NCI-H2227 (cell line): ENCODE measurements at regions not wholly inside any gene's neighbourhood (a gene's known extent, or its start where the extent isn't known, plus 50 kb on each side); places are given as distances from the start of the nearest gene placed in this dataset.
A peak's percentile ranks its signal among the peaks of the same experiment; 100 is the strongest.

Experiments
- DNase-seq: peaks from one replicate; lab custom pipeline; 2025; ENCODE audit not compliant: unreplicated experiment; lab: John Stamatoyannopoulos, UW

- peak; percentile 69 for DNase-seq
These were observed 879.9 kb downstream of the TUSC7 start for GRCh38 chr3:117589454-117589853.

- DNase-seq, result no peak
These were observed 886.0 kb downstream of the TUSC7 start for GRCh38 chr3:117595615-117596014.

DNA sequence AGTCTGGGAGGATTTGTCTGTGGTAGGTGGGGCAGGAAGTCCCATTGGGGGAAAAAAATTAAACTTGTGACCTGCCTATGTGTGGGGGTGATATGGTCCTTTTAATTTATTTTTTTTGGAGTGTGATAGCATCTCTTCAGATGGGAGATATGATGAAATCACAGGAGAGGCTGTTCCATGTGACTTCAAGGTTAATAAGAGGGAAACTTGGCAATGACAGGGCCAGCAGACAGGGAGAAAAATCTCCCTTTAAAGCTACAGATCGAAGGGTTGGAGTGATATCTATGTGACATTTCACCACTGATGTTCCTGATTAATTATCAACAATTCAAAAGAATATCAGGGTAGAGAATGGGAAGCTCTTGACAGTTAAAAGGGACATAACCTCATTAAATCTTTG, 886.9 kb downstream of the TUSC7 start:
- no peak for DNase-seq

GRCh38 chr3:117597865-117598264, 888.3 kb downstream of the TUSC7 start:
- no peak for DNase-seq

DNA sequence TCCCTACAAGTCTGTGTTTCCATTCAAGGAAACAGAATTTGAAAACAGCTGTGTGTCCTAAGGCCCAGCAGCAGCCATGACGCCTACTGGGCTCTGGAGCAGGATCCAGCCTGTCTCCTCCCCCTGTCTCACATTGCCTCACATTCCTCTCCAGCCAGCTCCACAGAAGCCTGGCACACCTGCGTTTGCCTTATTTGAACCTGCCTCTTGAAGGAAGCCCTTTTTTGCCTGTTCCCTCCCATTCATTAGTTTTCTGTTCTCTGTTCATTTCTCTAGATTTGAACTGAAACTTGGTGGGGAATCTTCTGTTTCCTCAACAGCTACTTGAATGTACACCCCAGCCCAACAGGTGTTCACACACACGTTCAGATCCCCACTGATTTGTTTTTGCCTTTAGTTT, 890.5 kb downstream of the TUSC7 start:
- no peak for DNase-seq

- DNase-seq, result no peak
These were observed 891.1 kb downstream of the TUSC7 start for GRCh38 chr3:117600666-117601065.

- no peak for DNase-seq
These were observed 892.6 kb downstream of the TUSC7 start for GRCh38 chr3:117602058-117602644.

GRCh38 chr3:117603097-117603496, 893.5 kb downstream of the TUSC7 start:
- DNase-seq, result no peak

GRCh38 chr3:117606866-117607265, 897.3 kb downstream of the TUSC7 start:
- DNase-seq, result no peak

- DNase-seq, result no peak
These were observed 899.8 kb downstream of the TUSC7 start for GRCh38 chr3:117609330-117609729.

DNA sequence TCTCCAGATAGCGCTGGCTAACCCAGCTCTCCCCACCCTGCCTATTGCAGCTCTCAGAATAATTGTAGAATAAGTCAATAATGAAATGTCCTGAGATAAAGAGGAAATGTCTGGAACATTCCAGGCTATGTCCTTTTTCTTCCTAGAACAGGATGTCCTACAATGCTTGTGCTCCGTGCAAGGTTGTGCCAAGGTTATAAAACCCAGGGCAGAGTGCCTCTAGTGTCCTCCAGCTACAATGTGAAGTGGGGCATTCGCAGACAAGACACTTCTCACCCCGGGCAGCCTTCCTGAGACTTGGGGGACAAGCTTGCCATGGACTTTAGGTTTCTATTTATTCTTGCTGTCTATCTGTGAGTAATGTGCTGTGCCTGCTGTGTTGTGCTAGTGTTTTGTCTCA, 900.6 kb downstream of the TUSC7 start:
- no peak for DNase-seq

DNA sequence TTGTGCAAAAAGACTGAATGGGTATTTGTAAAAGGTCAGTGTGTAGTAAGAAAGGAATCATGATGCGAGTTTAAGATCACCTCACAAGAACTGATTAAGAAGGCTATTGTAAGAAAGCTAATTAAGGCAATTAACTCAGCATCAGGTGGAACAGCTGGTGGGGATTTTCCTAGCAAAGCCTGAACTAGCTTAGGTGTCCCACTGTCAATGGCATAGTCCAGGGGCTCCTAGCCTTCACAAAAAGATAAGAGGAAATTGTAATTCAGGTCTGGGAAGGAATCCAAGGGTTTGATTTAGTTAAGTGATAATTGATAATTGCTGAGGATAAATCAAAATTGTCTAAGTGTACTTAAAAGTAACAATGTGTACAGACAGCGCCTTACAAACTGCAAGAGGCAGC, 901.6 kb downstream of the TUSC7 start:
- DNase-seq, result no peak

DNA sequence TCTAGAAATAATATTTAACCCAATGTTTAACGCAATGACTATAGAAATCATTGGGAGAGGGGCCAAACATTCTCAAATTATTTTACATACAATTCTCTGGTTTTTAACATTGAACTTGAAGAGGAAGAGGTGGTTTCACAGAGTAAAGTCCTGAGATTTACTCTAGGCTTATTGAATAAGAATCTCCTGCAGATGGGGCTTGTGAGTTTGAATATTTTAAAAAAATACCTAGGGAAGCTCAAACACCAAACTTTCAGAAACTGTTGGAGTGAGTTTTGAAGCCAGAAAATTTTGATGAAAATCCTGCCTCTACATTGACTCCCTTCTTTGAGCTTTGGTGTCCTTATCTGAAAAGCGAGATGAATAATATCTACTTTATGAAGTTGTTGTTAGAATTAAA, 906.6 kb downstream of the TUSC7 start:
- no peak for DNase-seq

- no peak for DNase-seq
These were observed 908.3 kb downstream of the TUSC7 start for GRCh38 chr3:117617906-117618305.

DNA sequence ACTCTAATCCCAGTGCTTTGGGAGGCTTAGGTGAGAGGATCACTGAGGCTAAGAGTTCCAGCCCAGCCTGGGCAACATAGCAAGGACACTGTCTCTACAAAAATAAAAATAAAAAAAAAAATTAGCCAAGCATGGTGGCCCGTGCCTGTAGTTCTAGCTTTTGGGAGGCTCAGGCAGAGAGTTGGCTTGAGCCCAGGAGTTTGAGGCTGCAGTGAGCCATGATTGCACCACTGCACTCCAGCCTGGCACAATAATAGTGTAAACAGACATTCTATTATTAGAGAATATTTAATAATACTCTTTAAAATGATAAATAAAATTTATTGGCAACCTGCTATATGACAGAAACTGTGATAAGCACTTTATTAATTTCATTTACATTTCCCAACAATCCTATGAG, 908.9 kb downstream of the TUSC7 start:
- no peak for DNase-seq

DNA sequence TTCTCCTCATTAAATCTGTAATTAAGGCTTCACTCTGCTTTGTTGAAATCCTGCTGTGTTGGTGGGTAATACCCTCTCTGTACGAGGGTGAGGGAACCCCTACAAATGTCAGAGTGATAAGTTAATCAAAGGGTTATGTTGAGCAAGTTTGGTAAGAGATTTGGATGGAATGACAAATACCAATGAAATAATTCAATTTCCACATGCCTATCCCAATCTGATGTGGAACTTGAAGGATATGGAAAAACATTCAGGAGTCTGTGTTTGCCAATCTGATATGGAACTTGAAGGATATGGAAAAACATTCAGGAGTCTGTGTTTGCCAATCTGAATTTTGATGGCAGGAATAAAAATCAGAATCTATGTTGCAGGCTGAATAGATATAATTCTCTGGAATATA, 910.2 kb downstream of the TUSC7 start:
- no peak for DNase-seq

- no peak for DNase-seq
These were observed 912.7 kb downstream of the TUSC7 start for GRCh38 chr3:117622171-117622841.

GRCh38 chr3:117624424-117624823, 914.8 kb downstream of the TUSC7 start:
- no peak for DNase-seq

DNA sequence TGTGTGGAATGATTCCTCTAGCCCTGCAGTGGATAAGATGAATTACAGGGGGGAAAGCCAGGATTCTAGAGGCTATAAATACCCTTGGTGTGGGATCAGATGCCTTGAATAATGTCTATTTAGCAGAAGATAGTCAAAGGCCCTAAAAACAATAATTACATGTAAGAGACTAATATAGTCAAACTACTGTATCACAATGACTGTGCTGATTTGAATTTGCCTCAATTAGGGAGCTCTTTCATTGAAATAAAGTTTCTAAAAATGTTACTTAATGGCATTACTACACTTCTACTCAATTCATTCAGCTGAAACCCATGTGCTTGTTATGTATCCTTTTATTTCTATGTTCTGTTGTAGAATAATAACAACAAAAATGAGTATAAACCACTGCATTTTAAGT, 915.6 kb downstream of the TUSC7 start:
- DNase-seq, result no peak

DNA sequence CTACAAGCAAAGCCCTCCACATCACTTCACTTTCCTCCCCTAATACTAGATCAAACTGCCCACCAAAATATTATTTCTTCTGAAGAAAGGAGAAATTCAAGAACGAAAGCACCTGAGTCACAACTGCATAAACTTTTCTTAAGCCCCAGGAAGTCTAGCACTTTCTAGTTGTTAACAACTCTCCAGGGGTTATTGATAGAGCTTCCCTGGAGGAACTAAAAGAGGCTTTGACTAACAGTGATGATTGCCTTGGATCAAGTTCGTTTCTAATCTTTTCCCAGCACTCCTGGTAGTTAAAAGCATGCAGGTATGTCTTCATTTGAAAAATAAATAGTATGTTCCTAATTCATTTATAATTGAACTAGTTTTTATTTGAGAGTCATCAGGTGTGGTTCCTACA, 917.0 kb downstream of the TUSC7 start:
- no peak for DNase-seq

GRCh38 chr3:117628823-117629291, 919.3 kb downstream of the TUSC7 start:
- peak; percentile 92 for DNase-seq

GRCh38 chr3:117629505-117629904, 919.9 kb downstream of the TUSC7 start:
- DNase-seq, result no peak

- DNase-seq, result no peak
These were observed 920.9 kb downstream of the TUSC7 start for GRCh38 chr3:117630469-117630868.
